HG03442 (cell line): ENCODE measurements at regions not wholly inside any gene's neighbourhood (a gene's known extent, or its start where the extent isn't known, plus 50 kb on each side); places are given as distances from the start of the nearest gene placed in this dataset.

Experiments used
- ATAC-seq: cut with Tn5 transposase; IDR thresholded peaks from one replicate; pipeline ENCODE4 v1.9.1; 2021; ENCODE audit warnings: mild to moderate bottlenecking, moderate library complexity; ENCODE audit not compliant: unreplicated experiment

DNA sequence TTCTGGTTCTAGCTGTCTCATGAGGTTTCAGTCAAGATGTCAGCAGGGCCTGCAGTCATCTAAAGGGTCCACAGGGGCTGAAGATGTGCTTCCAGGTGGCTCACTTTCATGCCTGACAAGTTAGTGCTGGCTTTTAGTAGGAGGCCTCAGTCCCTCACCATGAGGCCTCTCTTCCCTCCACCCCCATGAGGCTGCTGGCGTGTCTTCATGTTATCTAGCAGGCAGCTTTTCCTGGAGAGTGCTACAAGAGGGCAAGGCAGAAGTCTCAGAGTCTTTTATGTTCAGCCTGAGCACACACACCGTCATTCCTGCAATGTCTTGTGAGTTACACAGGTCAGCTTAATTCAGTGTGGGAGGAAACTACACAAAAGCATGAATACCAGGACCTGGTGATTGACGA, 769.9 kb downstream of the HDGFL1 start:
- no peak for ATAC-seq

DNA sequence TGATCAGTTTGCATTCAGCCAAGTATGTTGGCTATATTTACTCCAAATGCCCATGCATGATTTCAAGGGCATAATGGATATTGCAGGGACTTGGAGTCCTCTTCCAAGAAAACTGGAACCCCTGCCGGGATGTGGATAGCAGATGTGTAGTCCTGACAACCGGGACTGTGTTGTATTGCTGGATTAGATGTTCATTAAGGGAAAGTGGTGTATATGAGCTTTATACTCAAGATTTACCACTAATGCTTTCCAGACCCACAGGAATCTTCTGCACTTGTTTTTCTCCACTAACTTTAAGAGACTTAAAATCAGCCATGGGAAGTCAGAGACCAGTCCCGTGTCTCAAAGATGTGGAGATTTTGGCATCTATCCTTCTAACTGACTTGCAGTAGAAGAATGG, 770.9 kb downstream of the HDGFL1 start:
- ATAC-seq = no peak

DNA sequence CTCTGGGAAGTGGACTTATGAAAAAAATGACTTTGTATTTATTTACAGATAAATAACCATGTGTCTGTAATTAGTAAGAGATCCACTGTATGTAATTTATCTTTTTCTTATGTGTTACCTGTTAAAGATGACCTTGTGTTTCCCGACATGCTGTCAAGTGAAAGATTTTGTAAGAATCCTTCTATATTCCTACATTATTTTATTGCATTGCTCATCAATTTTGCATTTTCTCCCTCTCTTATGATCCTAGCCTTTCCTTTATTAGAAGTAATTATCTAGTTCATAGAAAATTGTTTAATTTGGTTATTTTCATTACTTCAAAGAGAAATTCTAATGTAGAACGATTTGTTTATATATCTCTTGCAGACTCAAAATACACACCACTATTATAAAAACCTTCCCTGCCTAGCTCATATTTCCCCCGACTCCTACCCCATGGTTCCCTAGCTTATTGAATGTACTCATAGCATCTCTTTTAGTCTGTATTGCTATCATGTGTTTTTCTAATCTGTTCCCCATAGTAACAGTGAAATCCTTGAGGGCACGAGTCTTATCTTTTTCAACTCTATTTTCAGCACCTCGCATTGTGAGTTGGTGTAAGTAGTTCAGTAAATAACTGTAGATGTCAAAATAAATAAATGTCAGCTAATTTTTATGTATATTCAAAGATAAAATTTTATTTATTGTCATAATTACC, 774.4 kb downstream of the HDGFL1 start:
- ATAC-seq = no peak

DNA sequence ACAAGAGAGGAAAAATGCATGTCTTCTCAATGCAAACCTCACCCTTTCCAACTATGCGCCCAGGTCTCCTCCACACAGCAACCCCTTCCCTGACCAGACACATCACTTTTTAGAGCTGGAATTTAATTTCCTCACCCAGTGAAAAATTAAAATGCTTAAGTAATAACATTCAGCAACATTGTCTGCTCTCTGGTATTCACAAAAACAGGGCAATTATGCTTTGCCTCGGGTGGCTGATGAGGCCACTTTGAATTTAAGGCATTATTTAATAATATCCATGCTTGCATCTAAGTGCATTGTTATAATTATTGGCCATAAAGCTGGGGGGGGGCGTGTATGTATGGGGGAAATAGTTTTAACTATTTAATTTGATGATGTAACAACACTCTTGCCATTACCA, 777.8 kb upstream of the NRSN1 start:
- no peak for ATAC-seq

DNA sequence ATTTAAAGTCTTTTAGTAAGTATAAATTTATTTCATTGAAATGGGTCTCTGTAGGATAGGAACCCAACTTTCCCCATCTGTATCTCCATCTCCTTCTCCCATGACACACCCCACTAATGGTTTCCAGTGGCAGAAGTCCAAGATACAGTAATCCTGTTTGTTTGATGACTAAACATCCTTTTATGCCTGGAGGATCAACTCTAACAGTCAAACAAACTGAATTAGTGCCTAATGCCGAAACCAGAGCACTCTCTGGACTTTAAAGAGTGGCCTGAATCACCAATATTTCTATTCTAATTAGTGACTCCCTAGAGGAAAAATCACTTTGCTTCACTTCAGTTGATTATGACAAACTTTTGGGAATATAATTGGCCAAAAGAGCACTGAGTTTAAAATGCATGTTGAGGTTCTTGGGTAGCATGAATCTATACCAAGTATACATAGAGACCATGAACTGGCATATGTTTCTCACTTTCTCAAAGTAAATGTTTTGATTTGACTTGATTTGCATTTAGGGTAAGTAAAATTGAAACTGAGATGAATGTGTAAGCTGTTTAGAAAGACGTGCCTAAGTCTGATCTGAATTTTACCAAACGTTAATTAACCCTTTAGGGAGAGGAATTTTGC, 776.4 kb upstream of the NRSN1 start:
- no peak for ATAC-seq

- ATAC-seq = no peak
Measured at GRCh38 chr6:23350752-23351453, 775.1 kb upstream of the NRSN1 start.

DNA sequence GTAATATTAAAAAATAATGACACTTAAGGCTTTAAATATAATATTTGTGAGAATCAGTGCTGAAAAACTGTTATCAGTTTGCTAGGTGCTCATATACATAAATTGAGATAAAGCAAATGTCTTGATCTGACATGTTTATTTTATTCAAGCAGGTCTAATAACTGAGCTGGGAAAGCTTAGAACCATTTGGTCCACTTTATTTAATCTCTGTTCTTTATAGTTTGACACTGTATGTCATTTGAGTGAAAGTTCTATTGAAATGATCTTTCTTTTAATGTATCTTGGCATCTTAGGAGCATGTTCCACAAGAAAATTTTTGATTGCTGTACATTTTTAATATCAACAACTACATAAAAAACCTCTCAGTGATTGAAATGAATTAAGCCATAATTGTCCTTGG, 772.0 kb upstream of the NRSN1 start:
- no peak for ATAC-seq

DNA sequence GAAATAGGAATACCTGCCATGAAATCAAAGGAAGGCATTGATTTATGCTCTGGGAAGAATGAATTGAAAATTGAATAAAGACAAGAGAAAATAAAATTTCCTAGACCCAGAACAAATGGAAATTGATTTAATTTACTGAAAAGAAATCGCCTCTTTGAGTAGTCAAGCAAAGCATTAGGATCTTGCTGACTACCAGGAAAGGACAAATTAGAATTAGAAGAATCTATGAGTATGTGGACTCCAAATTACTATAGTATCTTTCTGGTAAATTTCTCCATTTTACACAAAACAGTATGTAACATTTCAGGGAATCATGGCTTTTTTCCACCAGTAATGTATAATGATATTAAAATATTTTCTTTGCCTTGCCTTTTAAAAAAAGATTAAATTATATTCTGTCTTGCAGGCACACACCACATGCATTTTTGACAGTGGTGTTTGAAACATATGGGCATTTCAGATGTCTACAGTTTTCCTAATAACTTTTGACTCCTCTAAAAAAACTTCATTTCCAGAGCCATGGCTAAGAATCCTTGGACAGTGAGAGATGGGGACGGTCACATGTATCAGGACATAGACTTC, 768.7 kb upstream of the NRSN1 start:
- no peak for ATAC-seq

DNA sequence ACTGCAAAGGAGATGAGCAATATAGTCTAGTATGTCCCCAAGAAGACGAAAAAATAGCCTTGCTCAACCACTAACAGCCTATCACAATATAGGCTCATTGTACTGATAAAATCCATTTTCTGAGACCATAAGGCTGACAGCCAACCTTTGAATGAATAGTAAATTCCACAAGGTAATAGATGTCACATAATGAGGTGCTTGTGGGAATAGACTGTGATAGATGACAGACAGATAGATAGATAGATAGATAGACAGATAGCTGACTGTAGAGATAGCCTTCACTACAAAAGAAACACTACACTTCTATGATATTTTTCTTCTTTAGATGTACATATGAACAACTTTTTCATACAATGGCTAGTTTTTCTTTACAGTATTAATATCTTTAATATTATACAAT, 760.3 kb upstream of the NRSN1 start:
- ATAC-seq = no peak

- ATAC-seq = no peak
Measured at GRCh38 chr6:23367311-23367710, 758.7 kb upstream of the NRSN1 start.

- no peak for ATAC-seq
Measured at GRCh38 chr6:23368557-23368956, 757.5 kb upstream of the NRSN1 start.

DNA sequence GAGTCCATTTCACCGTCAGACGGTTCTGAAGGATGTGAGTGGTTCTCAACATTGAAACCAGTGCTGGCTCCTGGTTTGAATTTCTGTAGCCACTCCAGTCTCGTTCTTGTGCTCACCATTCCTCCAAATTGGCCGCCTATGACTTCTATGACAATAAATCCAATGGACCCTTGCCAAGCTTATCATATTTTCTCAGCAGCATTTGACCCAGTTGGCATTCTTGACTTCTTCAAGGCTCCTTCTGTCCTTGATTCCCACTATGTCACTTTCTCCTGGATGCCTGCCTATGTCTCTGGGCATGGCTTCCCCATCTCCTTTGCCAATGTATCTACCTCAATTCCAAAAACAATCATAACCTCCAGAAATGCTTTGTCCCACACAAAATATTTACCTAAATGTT, 756.0 kb upstream of the NRSN1 start:
- ATAC-seq = no peak

GRCh38 chr6:23371132-23371915, 754.7 kb upstream of the NRSN1 start:
- no peak for ATAC-seq

GRCh38 chr6:23377830-23378229, 748.2 kb upstream of the NRSN1 start:
- ATAC-seq = no peak

DNA sequence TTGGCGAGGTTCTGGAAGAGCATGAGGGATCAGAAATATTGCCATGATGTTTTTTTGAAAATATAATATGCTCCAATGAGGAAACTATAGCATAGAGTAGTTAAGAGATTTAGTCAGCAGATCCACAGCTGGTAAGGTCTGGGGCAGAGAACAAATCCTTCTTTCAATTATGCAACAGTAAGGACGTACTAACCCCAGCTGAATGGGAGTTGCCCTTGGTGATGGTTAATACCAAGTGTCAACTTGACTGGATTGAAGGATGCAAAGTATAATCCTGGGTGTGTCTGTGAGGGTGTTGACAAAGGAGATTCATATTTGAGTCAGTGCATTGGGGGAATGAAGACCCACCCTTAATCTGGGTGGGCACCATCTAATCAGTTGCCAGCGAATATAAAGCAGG, 745.5 kb upstream of the NRSN1 start:
- no peak for ATAC-seq

GRCh38 chr6:23388086-23388783, 737.8 kb upstream of the NRSN1 start:
- ATAC-seq = no peak

GRCh38 chr6:23389386-23389785, 736.6 kb upstream of the NRSN1 start:
- ATAC-seq = no peak

GRCh38 chr6:23390221-23390620, 735.8 kb upstream of the NRSN1 start:
- ATAC-seq = no peak

DNA sequence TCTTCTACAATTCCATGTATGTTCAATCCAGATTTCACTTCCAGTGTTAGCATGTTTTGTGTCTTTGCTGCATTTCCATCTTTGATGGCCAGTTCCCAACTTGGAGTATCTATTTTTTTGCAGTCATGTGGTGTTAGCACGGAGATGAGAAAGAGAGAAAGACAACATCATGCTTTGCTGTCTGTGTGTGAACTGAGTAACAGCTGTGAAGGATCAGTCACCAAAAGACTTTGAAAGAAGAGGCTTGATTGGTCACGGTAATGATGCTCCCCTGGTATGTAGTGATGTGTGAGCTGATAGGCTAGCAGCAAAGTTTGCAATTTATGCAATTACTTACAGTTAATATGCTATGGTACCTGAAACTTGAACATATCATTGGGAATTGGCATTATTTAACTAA, 731.3 kb upstream of the NRSN1 start:
- no peak for ATAC-seq

- ATAC-seq = no peak
Measured at GRCh38 chr6:23395381-23395780, 730.6 kb upstream of the NRSN1 start.

DNA sequence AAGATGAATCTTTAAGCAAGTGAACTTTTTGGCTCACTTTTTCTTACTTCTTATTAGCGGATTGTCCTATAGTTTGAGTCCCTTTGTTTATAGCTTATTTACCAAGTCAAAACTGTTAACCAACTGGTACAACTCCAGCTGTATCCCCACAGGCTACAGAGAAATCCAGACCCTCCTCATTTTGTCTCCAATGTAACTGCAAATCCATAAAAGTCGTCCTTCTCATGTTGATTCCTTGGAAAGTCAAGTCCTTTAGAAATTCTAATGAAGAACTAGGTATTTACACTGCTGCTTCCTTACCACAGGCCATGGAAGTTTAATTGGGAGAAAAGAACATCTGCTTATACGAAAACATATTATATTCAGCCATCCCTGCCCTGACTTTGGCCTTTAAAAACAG, 729.1 kb upstream of the NRSN1 start:
- no peak for ATAC-seq
